Panc1 (cell line): ENCODE measurements at regions not wholly inside any gene's neighbourhood (a gene's known extent, or its start where the extent isn't known, plus 50 kb on each side); places are given as distances from the start of the nearest gene placed in this dataset.

Experiments used
- ATAC-seq: fragments of 200-7000 bp; cut with Tn5 transposase; 2 replicates; pipeline ENCODE4 v1.9.1; 2020; ENCODE audit warnings: mild to moderate bottlenecking, moderate library complexity
- BruUV-seq: library from RNA; stranded (reverse); fragments of 400-500 nt; replicated peaks from 2 replicates; lab custom pipeline; 2021; lab: Mats Ljungman, UMichigan
- CTCF ChIA-PET: fragments of 300-600 bp; sonication (Branson Sonifier 250); formaldehyde crosslinking; loops from one replicate; lab custom pipeline; 2022; ENCODE audit warnings: antibody characterized with exemption; lab: Charles Lee
- POLR2A ChIA-PET: fragments of 300-600 bp; sonication (Branson Sonifier 250); formaldehyde crosslinking; loops from one replicate; lab custom pipeline; 2022; ENCODE audit warnings: antibody characterized with exemption; lab: Charles Lee
- DNase-seq: peaks from one replicate; pipeline ENCODE4 v3.0.0-alpha.2; 2010; ENCODE audit warnings: low read depth, low spot score
- H3K27ac ChIP-seq: 2 replicates; pipeline ENCODE4 v1.5.1; 2011; ENCODE audit warnings: mild to moderate bottlenecking, low read length, inconsistent platforms
- H3K27me3 ChIP-seq: fragments of 200-500 bp; sonication (Bioruptor generic); 2 replicates; pipeline ENCODE4 v1.6.0; 2014; ENCODE audit warnings: low read length, inconsistent platforms; ENCODE audit not compliant: control insufficient read depth, insufficient read depth
- H3K36me3 ChIP-seq: fragments of 200-500 bp; sonication (Bioruptor generic); 2 replicates; pipeline ENCODE4 v1.5.1; 2014; ENCODE audit warnings: inconsistent platforms, mild to moderate bottlenecking, low read length, moderate library complexity; ENCODE audit not compliant: control insufficient read depth, insufficient read depth
- H3K4me1 ChIP-seq: 2 replicates; pipeline ENCODE4 v1.5.1; 2011; ENCODE audit warnings: inconsistent platforms, mild to moderate bottlenecking, low read length, moderate library complexity; ENCODE audit not compliant: control insufficient read depth, insufficient read depth
- H3K4me3 ChIP-seq, 2 experiments: 2 replicates each; pipeline ENCODE4 v1.5.1; 2011 to 2012; ENCODE audit warnings: low read depth in 2 of 2, low read length in 2 of 2, mild to moderate bottlenecking in 2 of 2, inconsistent platforms in 1 of 2, moderate library complexity in 1 of 2
- H3K9me3 ChIP-seq: fragments of 200-500 bp; sonication (Bioruptor generic); 2 replicates; pipeline ENCODE4 v1.5.1; 2014; ENCODE audit warnings: low read depth, mild to moderate bottlenecking, inconsistent platforms, low read length, moderate library complexity; ENCODE audit not compliant: control insufficient read depth, insufficient read depth
- POLR2AphosphoS5 ChIP-seq: IDR thresholded peaks from 2 replicates; pipeline ENCODE4 v1.6.1; 2012; ENCODE audit warnings: mild to moderate bottlenecking, low read depth, low read length, moderate library complexity
- SIN3A ChIP-seq: IDR thresholded peaks from 2 replicates; pipeline ENCODE4 v1.6.1; 2012; ENCODE audit warnings: low read depth, mild to moderate bottlenecking, low read length, moderate library complexity, borderline replicate concordance; ENCODE audit not compliant: insufficient read depth
- TCF7L2 ChIP-seq: IDR thresholded peaks from 2 replicates; pipeline ENCODE4 v1.6.1; 2011; ENCODE audit warnings: mild to moderate bottlenecking, low read depth, low read length, inconsistent platforms
- in situ Hi-C: cut with HindIII; loops from 2 replicates; pipeline ENCODE4 v1.10.0; 2016; ENCODE audit warnings: low sequenced_read_pairs, low pct_unique_long_range_greater_than_20kb
- intact Hi-C: fragments of 100-400 bp; cut with micrococcal nuclease; formaldehyde crosslinking; loops from one replicate; pipeline ENCODE4 v1.10.0; 2022; ENCODE audit not compliant: unreplicated experiment
- TF ChIP-seq, protein P1 (sequence below): fragments of 450-650 bp; IDR thresholded peaks from 2 replicates; pipeline ENCODE4 v1.5.1; 2017; ENCODE audit warnings: mild to moderate bottlenecking
- TF ChIP-seq, protein P2 (sequence below), 2 experiments: IDR thresholded peaks; 2 replicates each; pipeline ENCODE4 v1.6.1; 2011 to 2012; ENCODE audit warnings: low read depth in 2 of 2, control low read depth in 1 of 2, low read length in 1 of 2, mild to moderate bottlenecking in 1 of 2, moderate library complexity in 1 of 2; ENCODE audit not compliant: insufficient read depth in 1 of 2

DNA sequence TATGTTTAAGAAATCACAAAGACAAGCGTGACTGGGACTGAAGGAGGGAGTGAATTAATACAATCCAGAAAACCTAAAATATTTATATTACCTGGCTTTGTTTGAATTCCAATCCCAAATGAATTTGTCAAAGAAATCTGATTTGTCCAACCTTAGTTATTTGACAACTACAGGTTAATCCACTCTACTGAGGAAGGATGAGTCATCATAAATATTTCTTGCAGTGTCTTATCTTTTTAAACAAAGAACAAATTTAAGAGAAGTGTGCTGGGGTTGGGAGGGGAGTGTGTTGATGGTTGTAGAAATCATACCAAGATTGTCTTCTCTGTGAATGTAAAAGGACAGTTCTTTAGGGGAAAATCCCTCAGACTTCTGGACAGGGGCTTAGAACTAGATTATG is 1106.3 kb upstream of the SLC39A10 start:
- H3K27ac ChIP-seq, result no peak overlapping the region
- ChIA-PET CTCF (no interaction called here), POLR2A (no interaction called here)
- TF ChIP-seq, protein P1, sequence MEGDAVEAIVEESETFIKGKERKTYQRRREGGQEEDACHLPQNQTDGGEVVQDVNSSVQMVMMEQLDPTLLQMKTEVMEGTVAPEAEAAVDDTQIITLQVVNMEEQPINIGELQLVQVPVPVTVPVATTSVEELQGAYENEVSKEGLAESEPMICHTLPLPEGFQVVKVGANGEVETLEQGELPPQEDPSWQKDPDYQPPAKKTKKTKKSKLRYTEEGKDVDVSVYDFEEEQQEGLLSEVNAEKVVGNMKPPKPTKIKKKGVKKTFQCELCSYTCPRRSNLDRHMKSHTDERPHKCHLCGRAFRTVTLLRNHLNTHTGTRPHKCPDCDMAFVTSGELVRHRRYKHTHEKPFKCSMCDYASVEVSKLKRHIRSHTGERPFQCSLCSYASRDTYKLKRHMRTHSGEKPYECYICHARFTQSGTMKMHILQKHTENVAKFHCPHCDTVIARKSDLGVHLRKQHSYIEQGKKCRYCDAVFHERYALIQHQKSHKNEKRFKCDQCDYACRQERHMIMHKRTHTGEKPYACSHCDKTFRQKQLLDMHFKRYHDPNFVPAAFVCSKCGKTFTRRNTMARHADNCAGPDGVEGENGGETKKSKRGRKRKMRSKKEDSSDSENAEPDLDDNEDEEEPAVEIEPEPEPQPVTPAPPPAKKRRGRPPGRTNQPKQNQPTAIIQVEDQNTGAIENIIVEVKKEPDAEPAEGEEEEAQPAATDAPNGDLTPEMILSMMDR, result no peak
- no peak for TF ChIP-seq POLR2AphosphoS5
- TF ChIP-seq, protein P2, sequence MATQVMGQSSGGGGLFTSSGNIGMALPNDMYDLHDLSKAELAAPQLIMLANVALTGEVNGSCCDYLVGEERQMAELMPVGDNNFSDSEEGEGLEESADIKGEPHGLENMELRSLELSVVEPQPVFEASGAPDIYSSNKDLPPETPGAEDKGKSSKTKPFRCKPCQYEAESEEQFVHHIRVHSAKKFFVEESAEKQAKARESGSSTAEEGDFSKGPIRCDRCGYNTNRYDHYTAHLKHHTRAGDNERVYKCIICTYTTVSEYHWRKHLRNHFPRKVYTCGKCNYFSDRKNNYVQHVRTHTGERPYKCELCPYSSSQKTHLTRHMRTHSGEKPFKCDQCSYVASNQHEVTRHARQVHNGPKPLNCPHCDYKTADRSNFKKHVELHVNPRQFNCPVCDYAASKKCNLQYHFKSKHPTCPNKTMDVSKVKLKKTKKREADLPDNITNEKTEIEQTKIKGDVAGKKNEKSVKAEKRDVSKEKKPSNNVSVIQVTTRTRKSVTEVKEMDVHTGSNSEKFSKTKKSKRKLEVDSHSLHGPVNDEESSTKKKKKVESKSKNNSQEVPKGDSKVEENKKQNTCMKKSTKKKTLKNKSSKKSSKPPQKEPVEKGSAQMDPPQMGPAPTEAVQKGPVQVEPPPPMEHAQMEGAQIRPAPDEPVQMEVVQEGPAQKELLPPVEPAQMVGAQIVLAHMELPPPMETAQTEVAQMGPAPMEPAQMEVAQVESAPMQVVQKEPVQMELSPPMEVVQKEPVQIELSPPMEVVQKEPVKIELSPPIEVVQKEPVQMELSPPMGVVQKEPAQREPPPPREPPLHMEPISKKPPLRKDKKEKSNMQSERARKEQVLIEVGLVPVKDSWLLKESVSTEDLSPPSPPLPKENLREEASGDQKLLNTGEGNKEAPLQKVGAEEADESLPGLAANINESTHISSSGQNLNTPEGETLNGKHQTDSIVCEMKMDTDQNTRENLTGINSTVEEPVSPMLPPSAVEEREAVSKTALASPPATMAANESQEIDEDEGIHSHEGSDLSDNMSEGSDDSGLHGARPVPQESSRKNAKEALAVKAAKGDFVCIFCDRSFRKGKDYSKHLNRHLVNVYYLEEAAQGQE (IDR thresholded peaks at IDR 0.05; ENCODE audit: insufficient read depth in 1 of 2, low read depth in 2 of 2, low read length in 1 of 2), result no peak
- no peak for TF ChIP-seq TCF7L2
- TF ChIP-seq SIN3A, result no peak
- H3K36me3 ChIP-seq, result no peaks in the 10 kb centered on the region
- H3K4me1 ChIP-seq, result no peaks in the 10 kb centered on the region
- no peak for ATAC-seq
- H3K9me3 ChIP-seq, result no peaks in the 10 kb centered on the region
- intact Hi-C loops (no loop called here), in situ Hi-C loops (no loop called here)
- no peak overlapping the region for H3K4me3 ChIP-seq
- no peak for DNase-seq
- no TSS peak for BruUV-seq
- no peaks in the 10 kb centered on the region for H3K27me3 ChIP-seq

DNA sequence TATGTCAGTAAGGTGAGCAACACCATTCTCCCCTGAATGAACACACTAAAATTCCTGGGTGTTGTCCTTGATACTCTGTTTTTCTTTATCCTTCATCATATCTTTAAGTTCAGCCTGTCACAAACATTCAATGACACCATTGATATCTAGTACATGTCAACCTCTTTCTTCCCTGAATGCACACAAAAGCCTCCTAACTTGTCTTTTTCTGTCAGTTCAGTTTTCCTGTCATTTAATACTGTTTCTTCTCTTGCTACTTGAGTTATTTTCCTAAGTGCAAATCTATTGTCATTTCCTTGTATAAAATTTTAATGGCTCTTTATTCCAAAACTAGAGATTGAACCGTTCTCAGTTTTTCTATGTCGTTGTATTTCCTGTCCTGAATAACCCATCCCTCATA is 1107.6 kb upstream of the SLC39A10 start:
- ATAC-seq (no peak), DNase-seq (no peak)
- H3K4me1 ChIP-seq, result no peaks in the 10 kb centered on the region
- intact Hi-C loops, result loop anchor here (5.0 kb wide), 1 partner anchor 768 kb away; no protein-coding TSS in a partner anchor
- POLR2A ChIA-PET, result no interaction called here
- H3K27me3 ChIP-seq, result no peaks in the 10 kb centered on the region
- TF ChIP-seq, protein P1, result no peak
- no peak for TF ChIP-seq TCF7L2
- TF ChIP-seq POLR2AphosphoS5, result no peak
- TF ChIP-seq SIN3A, result no peak
- TF ChIP-seq, protein P2 (IDR thresholded peaks at IDR 0.05; ENCODE audit: insufficient read depth in 1 of 2, low read depth in 2 of 2, low read length in 1 of 2), result no peak
- no peak overlapping the region for H3K27ac ChIP-seq
- no peaks in the 10 kb centered on the region for H3K9me3 ChIP-seq
- H3K4me3 ChIP-seq, result no peak overlapping the region
- in situ Hi-C loops, result no loop called here
- H3K36me3 ChIP-seq, result no peaks in the 10 kb centered on the region
- CTCF ChIA-PET, result no interaction called here
- no TSS peak for BruUV-seq
